Activated T-helper 1 cell treated with anti-CD3 and anti-CD28 coated beads, Interleukin-12 subunit alpha, Interleukin-12 subunit beta, Interleukin-2, Interleukin-4 antibody, amounts not matched to agents 30 ng/mL and 10 ng/mL and 1 ng/mL, durations not matched to agents 14 hours and 24 hours and 36 hours (primary cell): ENCODE measurements at regions not wholly inside any gene's neighbourhood (a gene's known extent, or its start where the extent isn't known, plus 50 kb on each side); places are given as distances from the start of the nearest gene placed in this dataset.

Source experiments
- DNase-seq: peaks from one replicate; pipeline ENCODE4 v3.0.0; 2021; ENCODE audit warnings: low spot score
- H3K27ac Mint-ChIP-seq: one replicate; pipeline ENCODE4 v1.8.0; 2021; ENCODE audit warnings: mild to moderate bottlenecking, mixed read lengths
- H3K27me3 Mint-ChIP-seq: one replicate; pipeline ENCODE4 v1.8.0; 2022; ENCODE audit warnings: mild to moderate bottlenecking, moderate library complexity, mixed read lengths; ENCODE audit not compliant: insufficient read depth
- H3K36me3 Mint-ChIP-seq: one replicate; pipeline ENCODE4 v1.8.0; 2021; ENCODE audit warnings: low read depth, mixed read lengths
- H3K4me1 Mint-ChIP-seq: one replicate; pipeline ENCODE4 v1.8.0; 2021; ENCODE audit warnings: low read depth, mixed read lengths
- H3K4me3 Mint-ChIP-seq: one replicate; pipeline ENCODE4 v1.8.0; 2021; ENCODE audit warnings: mild to moderate bottlenecking, moderate library complexity, mixed read lengths
- H3K9me3 Mint-ChIP-seq: one replicate; pipeline ENCODE4 v1.8.0; 2021; ENCODE audit warnings: mixed read lengths
- intact Hi-C: fragments of 100-400 bp; cut with micrococcal nuclease; formaldehyde crosslinking; loops from one replicate; pipeline ENCODE4 v1.15.1; 2024

DNA sequence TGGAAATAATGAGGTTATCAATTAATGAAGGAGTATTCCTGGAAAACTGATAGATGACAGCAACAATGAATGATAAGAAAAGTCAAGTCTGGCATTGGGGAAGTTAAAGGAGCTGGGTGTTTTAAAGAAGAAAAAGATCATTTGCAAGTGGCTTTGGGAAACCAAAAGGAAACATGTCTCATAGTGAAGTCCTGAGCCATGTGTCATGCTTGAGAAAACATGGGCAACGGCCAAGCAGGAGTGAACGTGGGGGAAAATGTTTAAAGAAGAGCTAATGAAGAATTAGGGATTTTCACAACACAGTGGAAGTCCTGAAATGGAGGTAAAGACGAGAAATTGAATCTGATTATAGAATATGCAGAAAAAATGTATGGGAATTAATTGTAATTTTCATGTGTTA is 1383.2 kb upstream of the CELF2 start:
- Mint-ChIP-seq H3K27ac (no peak overlapping the region), H3K4me3 (no peak overlapping the region), H3K36me3 (no peaks in the 10 kb centered on the region), H3K9me3 (no peaks in the 10 kb centered on the region), H3K4me1 (no peaks in the 10 kb centered on the region), H3K27me3 (no peaks in the 10 kb centered on the region)
- intact Hi-C loops = no loop called here
- no peak for DNase-seq

- intact Hi-C loops = no loop called here
- DNase-seq = no peak
- no peaks in the 10 kb centered on the region for H3K36me3 Mint-ChIP-seq
- H3K9me3 Mint-ChIP-seq = no peaks in the 10 kb centered on the region
- no peak overlapping the region for H3K4me3 Mint-ChIP-seq
- no peak overlapping the region for H3K27ac Mint-ChIP-seq
- no peaks in the 10 kb centered on the region for H3K27me3 Mint-ChIP-seq
- no peaks in the 10 kb centered on the region for H3K4me1 Mint-ChIP-seq
Measured at GRCh38 chr10:9635691-9636090, 1382.0 kb upstream of the CELF2 start.

DNA sequence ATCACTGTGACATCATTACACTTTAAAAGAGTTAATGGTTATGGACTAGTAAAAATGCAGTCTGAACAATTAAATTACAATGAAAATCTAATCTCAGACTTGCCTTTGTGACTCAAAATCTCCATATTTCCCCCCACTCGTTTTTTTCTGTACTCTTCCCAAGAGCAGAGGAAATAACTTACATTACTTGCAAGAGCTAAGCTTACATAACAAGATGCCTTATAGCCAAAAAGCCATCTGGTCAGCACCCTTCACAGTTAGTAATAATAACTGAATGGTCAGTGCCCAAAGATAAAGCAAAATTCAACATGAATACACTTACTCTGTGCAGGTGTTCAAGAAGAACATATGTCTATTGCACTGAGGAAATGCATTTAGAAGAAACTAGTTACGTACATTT is 1381.5 kb upstream of the CELF2 start:
- intact Hi-C loops = no loop called here
- Mint-ChIP-seq H3K9me3 (no peaks in the 10 kb centered on the region), H3K36me3 (no peaks in the 10 kb centered on the region), H3K27me3 (peaks cover 2% of the 10 kb centered on the region), H3K4me1 (no peaks in the 10 kb centered on the region), H3K4me3 (no peak overlapping the region), H3K27ac (no peak overlapping the region)
- DNase-seq = no peak

DNA sequence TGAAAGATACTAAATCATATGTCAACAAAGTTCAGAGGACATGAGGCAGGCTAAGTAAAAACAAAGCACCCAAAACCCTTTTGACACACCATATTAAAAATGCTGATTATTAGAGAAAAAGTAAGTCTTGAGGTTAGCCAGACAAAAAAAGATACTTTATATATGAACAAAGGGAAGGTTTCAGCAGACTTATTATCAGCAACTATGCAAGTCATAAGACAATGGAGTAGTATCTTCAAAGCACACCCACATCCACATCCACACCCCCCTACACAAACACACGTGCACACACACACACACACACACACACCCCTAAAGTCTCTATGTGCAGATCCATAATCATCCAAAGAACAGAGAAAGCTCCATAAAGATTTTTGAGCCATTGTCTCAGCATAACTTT is 1373.9 kb upstream of the CELF2 start:
- no peaks in the 10 kb centered on the region for H3K4me1 Mint-ChIP-seq
- H3K9me3 Mint-ChIP-seq = no peaks in the 10 kb centered on the region
- no peak overlapping the region for H3K4me3 Mint-ChIP-seq
- no peak overlapping the region for H3K27ac Mint-ChIP-seq
- no peaks in the 10 kb centered on the region for H3K36me3 Mint-ChIP-seq
- DNase-seq = no peak
- intact Hi-C loops = no loop called here
- peaks cover 2% of the 10 kb centered on the region for H3K27me3 Mint-ChIP-seq

DNA sequence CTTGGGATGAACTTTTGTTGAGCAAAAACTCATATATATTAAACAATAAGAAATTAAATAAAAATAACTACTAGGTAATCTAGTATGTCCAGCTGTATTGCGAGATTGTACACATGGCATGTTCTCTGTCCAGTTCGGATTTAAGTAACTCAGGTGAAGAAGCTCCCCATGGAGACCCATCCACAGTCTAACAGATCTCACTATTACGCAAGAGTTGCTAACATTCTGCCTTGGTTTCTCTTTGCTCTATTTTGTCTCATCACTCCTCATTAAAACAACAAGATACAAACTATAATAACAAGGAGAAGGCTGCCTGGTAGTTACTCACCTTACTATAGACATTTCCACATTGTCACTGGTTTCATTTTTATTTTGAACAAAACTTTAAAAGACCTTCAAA is 1372.3 kb upstream of the CELF2 start:
- Mint-ChIP-seq H3K4me3 (no peak overlapping the region), H3K36me3 (no peaks in the 10 kb centered on the region), H3K4me1 (no peaks in the 10 kb centered on the region), H3K27me3 (peaks cover 2% of the 10 kb centered on the region), H3K27ac (no peak overlapping the region), H3K9me3 (no peaks in the 10 kb centered on the region)
- DNase-seq = no peak
- intact Hi-C loops = no loop called here

- H3K4me3 Mint-ChIP-seq = no peak overlapping the region
- H3K27me3 Mint-ChIP-seq = no peaks in the 10 kb centered on the region
- no peaks in the 10 kb centered on the region for H3K9me3 Mint-ChIP-seq
- intact Hi-C loops = no loop called here
- H3K27ac Mint-ChIP-seq = no peak overlapping the region
- no peak for DNase-seq
- no peaks in the 10 kb centered on the region for H3K4me1 Mint-ChIP-seq
- H3K36me3 Mint-ChIP-seq = no peaks in the 10 kb centered on the region
Measured at GRCh38 chr10:9645928-9646600, 1371.6 kb upstream of the CELF2 start.

DNA sequence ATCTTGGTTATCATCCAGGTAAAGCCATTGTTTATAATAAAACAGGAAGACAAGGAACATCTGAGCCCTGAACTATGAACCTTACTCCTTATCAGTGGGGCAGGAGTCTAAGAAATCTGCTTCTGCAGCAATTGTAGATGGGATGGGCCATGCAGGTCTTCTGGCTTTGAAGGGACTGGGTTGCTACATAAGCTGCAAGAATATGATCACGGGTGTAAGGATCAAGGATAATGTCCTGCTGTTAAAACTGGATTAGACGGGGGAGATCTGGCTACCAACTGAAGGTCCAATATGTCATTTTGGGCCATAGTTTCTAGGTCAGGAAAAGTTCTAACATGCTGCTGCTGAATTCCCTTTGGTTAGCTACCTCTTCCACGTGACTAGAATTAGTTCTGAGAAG is 1363.4 kb upstream of the CELF2 start:
- Mint-ChIP-seq H3K27ac (no peak overlapping the region), H3K36me3 (no peaks in the 10 kb centered on the region), H3K9me3 (no peaks in the 10 kb centered on the region), H3K4me1 (no peaks in the 10 kb centered on the region), H3K4me3 (no peak overlapping the region), H3K27me3 (no peaks in the 10 kb centered on the region)
- intact Hi-C loops = no loop called here
- DNase-seq = no peak

DNA sequence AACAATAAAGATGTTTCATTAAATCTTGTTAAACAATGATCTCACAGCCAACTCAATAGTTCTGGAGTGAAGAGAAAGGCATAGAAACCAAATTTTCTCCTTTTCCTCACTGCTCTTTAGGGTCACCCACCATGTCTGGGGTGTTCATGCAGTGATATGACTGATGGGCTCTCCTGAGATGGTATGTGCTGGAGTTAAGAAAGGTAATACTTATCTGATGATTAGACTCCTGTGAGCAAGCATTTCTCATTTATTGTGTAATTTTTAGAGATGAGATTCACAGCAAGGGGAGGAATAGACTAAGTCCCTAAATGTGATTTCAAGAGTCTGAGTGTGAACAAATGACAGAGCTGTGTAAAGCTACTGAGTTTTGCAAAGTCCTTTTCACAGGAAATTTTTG is 1361.3 kb upstream of the CELF2 start:
- Mint-ChIP-seq H3K36me3 (no peaks in the 10 kb centered on the region), H3K9me3 (no peaks in the 10 kb centered on the region), H3K27ac (no peak overlapping the region), H3K27me3 (no peaks in the 10 kb centered on the region), H3K4me1 (no peaks in the 10 kb centered on the region), H3K4me3 (no peak overlapping the region)
- intact Hi-C loops = no loop called here
- no peak for DNase-seq

DNA sequence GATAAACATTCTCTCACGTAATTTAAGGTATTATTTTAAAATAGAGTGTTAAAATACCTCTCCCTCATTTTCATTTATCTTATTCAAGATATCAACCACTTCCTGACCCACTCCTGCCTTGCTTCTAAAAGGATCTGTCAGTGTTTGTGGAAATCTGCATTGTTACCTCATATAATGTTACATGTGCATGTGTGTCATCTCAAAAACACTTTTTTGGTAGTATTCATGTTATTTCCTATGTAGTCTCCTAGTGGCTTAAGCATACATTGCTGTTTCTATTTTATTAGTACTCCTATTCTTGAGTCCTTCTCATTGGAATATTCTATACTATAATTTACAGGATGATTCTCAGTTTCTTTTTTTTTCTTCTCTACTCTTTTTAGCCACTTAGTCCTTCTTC is 1360.7 kb upstream of the CELF2 start:
- intact Hi-C loops = no loop called here
- no peaks in the 10 kb centered on the region for H3K36me3 Mint-ChIP-seq
- H3K27me3 Mint-ChIP-seq = no peaks in the 10 kb centered on the region
- DNase-seq = no peak
- no peak overlapping the region for H3K27ac Mint-ChIP-seq
- no peak overlapping the region for H3K4me3 Mint-ChIP-seq
- no peaks in the 10 kb centered on the region for H3K9me3 Mint-ChIP-seq
- no peaks in the 10 kb centered on the region for H3K4me1 Mint-ChIP-seq

DNA sequence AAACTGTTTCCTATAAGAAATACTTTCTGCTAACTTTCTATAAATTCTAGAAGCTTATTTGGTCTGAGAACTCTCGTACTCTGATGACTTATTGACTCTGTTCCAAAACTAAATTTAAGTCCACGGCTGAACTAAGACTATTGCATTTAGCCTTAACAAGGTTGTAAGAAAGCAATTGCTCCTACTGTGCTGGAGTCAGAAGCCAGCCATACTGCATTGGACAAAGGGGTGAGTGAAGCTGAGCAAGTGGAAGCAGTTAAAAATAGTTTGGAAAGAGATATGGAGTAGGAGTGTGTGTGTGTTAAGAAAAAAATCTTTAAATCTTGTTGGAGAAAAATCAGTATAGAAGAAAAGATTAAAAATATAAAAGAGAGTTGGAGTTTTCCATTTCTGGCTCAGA is 1360.1 kb upstream of the CELF2 start:
- no peaks in the 10 kb centered on the region for H3K9me3 Mint-ChIP-seq
- H3K27ac Mint-ChIP-seq = no peak overlapping the region
- no peak for DNase-seq
- H3K4me3 Mint-ChIP-seq = no peak overlapping the region
- intact Hi-C loops = no loop called here
- no peaks in the 10 kb centered on the region for H3K27me3 Mint-ChIP-seq
- H3K36me3 Mint-ChIP-seq = no peaks in the 10 kb centered on the region
- no peaks in the 10 kb centered on the region for H3K4me1 Mint-ChIP-seq

DNA sequence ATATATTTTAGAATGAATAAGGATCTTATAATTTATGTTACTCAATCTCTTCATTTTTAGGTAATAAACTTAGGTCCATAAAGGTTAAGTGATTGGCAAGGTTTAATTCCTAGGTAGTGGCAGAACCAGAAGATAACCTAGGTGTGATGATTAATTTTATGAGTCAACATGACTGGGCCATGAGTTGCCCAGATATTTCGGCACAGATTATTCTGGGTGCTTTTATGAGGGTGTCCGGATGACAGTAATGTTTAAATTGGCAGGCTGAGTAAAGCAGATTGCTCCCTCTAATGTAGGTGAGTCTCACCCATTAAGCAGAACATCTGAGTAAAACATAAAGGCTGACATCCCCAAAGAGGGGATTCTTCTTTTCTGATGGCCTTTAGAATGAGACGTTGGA is 1349.3 kb upstream of the CELF2 start:
- H3K4me3 Mint-ChIP-seq = no peak overlapping the region
- intact Hi-C loops = no loop called here
- H3K4me1 Mint-ChIP-seq = no peaks in the 10 kb centered on the region
- no peaks in the 10 kb centered on the region for H3K9me3 Mint-ChIP-seq
- H3K36me3 Mint-ChIP-seq = no peaks in the 10 kb centered on the region
- H3K27ac Mint-ChIP-seq = no peak overlapping the region
- no peak for DNase-seq
- peaks cover 2% of the 10 kb centered on the region for H3K27me3 Mint-ChIP-seq

DNA sequence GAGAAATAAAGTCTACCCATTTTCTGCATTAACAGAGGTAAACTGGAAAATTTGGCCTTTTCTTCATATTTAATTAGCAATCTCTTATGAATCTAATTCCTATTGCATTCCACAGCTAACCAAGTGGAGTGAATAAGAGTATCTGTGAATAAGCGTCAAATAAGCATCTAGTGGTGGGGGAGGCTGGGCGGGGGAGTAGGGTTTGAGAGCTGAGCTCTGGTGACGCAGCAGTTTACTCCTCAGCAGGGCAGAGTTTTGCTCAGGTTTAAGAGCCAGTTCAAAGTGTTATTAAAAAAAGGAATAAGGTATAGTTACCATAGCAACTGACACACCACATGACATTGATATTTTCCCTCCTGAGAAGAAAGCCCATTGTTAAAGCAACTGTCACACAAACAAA is 1346.8 kb upstream of the CELF2 start:
- DNase-seq = no peak
- Mint-ChIP-seq H3K27ac (no peak overlapping the region), H3K27me3 (peaks cover 2% of the 10 kb centered on the region), H3K9me3 (no peaks in the 10 kb centered on the region), H3K4me1 (no peaks in the 10 kb centered on the region), H3K4me3 (no peak overlapping the region), H3K36me3 (no peaks in the 10 kb centered on the region)
- intact Hi-C loops = no loop called here

DNA sequence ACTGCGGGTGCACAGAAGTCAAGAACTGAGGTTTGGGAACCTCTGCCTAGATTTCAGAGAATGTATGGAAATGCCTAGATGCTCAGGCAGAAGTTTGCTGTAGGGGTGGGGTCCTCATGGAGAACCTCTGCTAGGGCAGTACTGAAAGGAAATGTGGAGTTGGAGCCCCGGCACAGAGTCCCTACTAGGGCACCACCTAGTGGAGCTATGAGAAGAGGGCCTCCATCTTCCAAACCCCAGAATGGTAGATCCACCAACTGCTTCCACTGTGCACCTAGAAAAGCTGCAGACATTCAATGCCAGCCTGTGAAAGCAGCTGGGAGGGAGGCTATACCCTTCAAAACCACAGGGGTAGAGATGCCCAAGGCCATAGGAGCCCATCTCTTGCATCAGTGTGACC is 1336.0 kb upstream of the CELF2 start:
- Mint-ChIP-seq H3K36me3 (no peaks in the 10 kb centered on the region), H3K9me3 (peaks cover 4% of the 10 kb centered on the region), H3K4me3 (no peak overlapping the region), H3K4me1 (no peaks in the 10 kb centered on the region), H3K27me3 (no peaks in the 10 kb centered on the region), H3K27ac (no peak overlapping the region)
- intact Hi-C loops = no loop called here
- no peak for DNase-seq

- intact Hi-C loops = no loop called here
- DNase-seq = no peak
- no peaks in the 10 kb centered on the region for H3K4me1 Mint-ChIP-seq
- no peaks in the 10 kb centered on the region for H3K27me3 Mint-ChIP-seq
- H3K36me3 Mint-ChIP-seq = no peaks in the 10 kb centered on the region
- peaks cover 4% of the 10 kb centered on the region for H3K9me3 Mint-ChIP-seq
- H3K27ac Mint-ChIP-seq = no peak overlapping the region
- no peak overlapping the region for H3K4me3 Mint-ChIP-seq
Measured at GRCh38 chr10:9682802-9683201, 1334.9 kb upstream of the CELF2 start.
